ENCODE measurements at regions not wholly inside any gene's neighbourhood (a gene's known extent, or its start where the extent isn't known, plus 50 kb on each side); places are given as distances from the start of the nearest gene placed in this dataset.

DNA sequence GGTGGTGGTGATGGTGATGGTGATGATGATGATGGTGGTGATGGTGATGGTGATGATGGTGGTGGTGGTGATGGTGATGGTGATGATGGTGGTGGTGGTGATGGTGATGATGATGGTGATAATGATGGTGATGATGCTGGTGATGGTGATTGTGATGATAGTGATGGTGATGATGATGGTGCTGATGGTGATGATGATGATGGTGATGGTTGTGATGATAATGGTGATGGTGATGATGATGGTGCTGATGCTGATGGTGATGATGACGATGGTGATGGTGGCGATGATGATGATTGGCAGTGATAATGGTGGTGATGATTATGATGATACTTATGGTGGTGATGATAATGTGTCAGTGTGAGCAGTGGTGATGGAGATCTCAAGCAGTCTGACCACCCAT is 90.8 kb upstream of the FOXF1 start:
- H3K9me3 ChIP-seq: peaks cover 0 to 40% (median 3%) of the 10 kb centered on the region in 4 donors
- no peak for DNase-seq (ENCODE audit: low spot score in 2 of 2)
- H3K27ac ChIP-seq: no peak overlapping the region
- WGBS, 2 donors: 88% methylated on average over 2 of the region's 2 CpGs
- H3K36me3 ChIP-seq: no peaks in the 10 kb centered on the region
- peaks cover 0 to 2% of the 10 kb centered on the region in 2 donors for H3K27me3 ChIP-seq
- H3K4me3 ChIP-seq: no peak overlapping the region
- TF ChIP-seq CTCF (IDR thresholded peaks at IDR 0.05) (no peak), POLR2A (IDR thresholded peaks at IDR 0.05) (no peak), EP300 (IDR thresholded peaks at IDR 0.05) (no peak)
- no peaks in the 10 kb centered on the region for H3K4me1 ChIP-seq

DNA sequence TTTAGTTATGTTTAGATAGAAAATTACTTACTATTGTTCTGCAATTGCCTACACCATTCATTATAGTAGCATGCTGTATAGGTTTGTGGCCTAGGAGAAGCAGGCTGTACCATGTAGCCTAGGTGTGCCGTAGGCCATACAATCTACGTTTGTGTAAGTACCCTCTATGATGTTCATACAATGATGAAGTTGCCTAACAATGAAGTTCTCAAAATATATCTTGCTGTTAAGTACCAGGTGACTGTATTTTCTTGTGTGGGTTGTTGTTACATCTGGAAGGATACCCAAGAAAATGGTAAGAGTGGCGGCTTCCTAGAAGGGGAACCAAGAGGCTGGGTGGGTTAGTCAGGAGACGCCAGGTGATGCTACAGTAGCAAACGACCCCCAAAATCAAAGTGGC is 88.3 kb upstream of the FOXF1 start:
- Histone ChIP-seq H3K9me3 (peaks cover 0 to 37% (median 3%) of the 10 kb centered on the region in 4 donors), H3K36me3 (no peaks in the 10 kb centered on the region), H3K27me3 (peaks cover 0 to 3% of the 10 kb centered on the region in 2 donors), H3K4me3 (no peak overlapping the region), H3K4me1 (no peaks in the 10 kb centered on the region), H3K27ac (no peak overlapping the region)
- no peak for DNase-seq (ENCODE audit: low spot score in 2 of 2)
- 85 to 89% methylated on average over 5 of the region's 5 CpGs for WGBS, 2 donors
- no peak for TF ChIP-seq CTCF (IDR thresholded peaks at IDR 0.05)
- TF ChIP-seq POLR2A (IDR thresholded peaks at IDR 0.05): no peak
- TF ChIP-seq EP300 (IDR thresholded peaks at IDR 0.05): no peak

GRCh38 chr16:86424398-86424797 is 85.9 kb upstream of the FOXF1 start:
- H3K9me3 ChIP-seq: peaks cover 0 to 37% (median 3%) of the 10 kb centered on the region in 4 donors
- DNase-seq (ENCODE audit: low spot score in 2 of 2): no peak
- TF ChIP-seq EP300 (IDR thresholded peaks at IDR 0.05) (no peak), POLR2A (IDR thresholded peaks at IDR 0.05) (no peak), CTCF (IDR thresholded peaks at IDR 0.05) (no peak)
- 21 to 34% methylated on average over 10 of the region's 10 CpGs for WGBS, 2 donors
- H3K4me1 ChIP-seq: no peaks in the 10 kb centered on the region
- no peak overlapping the region for H3K27ac ChIP-seq
- H3K36me3 ChIP-seq: no peaks in the 10 kb centered on the region
- peaks cover 0 to 3% of the 10 kb centered on the region in 2 donors for H3K27me3 ChIP-seq
- no peak overlapping the region for H3K4me3 ChIP-seq

- Histone ChIP-seq H3K4me1 (no peaks in the 10 kb centered on the region), H3K36me3 (no peaks in the 10 kb centered on the region), H3K27ac (no peak overlapping the region), H3K9me3 (peaks cover 0 to 37% (median 3%) of the 10 kb centered on the region in 4 donors), H3K27me3 (peaks cover 0 to 3% of the 10 kb centered on the region in 2 donors), H3K4me3 (no peak overlapping the region)
- TF ChIP-seq POLR2A (IDR thresholded peaks at IDR 0.05) (no peak), EP300 (IDR thresholded peaks at IDR 0.05) (no peak)
- 60 to 61% methylated on average over 9 of the region's 9 CpGs for whole genome bisulfite sequencing, 2 donors
- DNase-seq (ENCODE audit: low spot score in 2 of 2): no peak
Observed at GRCh38 chr16:86424985-86425384, 85.3 kb upstream of the FOXF1 start.

DNA sequence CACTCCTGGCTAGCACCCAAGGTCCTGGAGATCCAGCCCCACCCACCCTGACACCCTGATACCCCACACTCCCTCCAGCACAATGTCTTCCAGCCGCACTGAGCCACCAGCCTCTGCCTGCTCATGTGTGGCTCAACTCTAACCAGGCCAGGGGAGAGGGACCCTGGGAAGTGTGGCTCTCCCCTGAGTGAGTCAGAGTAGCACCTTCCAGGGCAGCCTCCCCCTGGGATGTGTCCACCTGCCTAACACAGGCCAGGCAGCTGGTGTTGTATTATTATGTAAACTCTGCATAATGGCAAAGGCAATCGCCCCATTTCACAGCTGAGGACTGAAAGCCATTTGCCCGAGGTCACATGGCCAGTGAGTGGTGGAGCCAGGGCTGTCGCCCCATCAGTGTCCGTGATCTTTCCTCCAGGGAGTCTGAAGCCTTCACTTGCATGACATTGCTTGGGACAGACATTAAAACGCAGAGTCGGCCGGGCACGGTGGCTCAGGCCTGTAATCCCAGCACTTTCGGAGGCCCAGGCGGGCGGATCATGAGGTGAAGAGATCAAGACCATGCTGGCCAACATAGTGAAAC is 84.2 kb upstream of the FOXF1 start:
- TF ChIP-seq CTCF (IDR thresholded peaks at IDR 0.05): no peak
- no peak for TF ChIP-seq POLR2A (IDR thresholded peaks at IDR 0.05)
- no peak for TF ChIP-seq EP300 (IDR thresholded peaks at IDR 0.05)
- H3K27ac ChIP-seq: no peak overlapping the region
- 89 to 93% methylated on average over 12 of the region's 12 CpGs for WGBS, 2 donors
- no peaks in the 10 kb centered on the region for H3K36me3 ChIP-seq
- no peak overlapping the region for H3K4me3 ChIP-seq
- no peaks in the 10 kb centered on the region for H3K4me1 ChIP-seq
- peaks cover 0 to 3% of the 10 kb centered on the region in 2 donors for H3K27me3 ChIP-seq
- peaks cover 0 to 31% (median 3%) of the 10 kb centered on the region in 4 donors for H3K9me3 ChIP-seq
- no peak for DNase-seq (ENCODE audit: low spot score in 2 of 2)

Measured in tibial nerve (tissue), 4 donors.